Activated T-cell treated with anti-CD3 and anti-CD28 coated beads, Interleukin-2, amount 50 U/mL, for 24 hours (primary cell): ENCODE measurements at regions not wholly inside any gene's neighbourhood (a gene's known extent, or its start where the extent isn't known, plus 50 kb on each side); places are given as distances from the start of the nearest gene placed in this dataset.

Experiments used
- DNase-seq: peaks from one replicate; pipeline ENCODE4 v3.0.0-alpha.2; 2020
- H3K27ac Mint-ChIP-seq: 2 replicates; pipeline ENCODE4 v1.8.0; 2020; ENCODE audit warnings: mild to moderate bottlenecking, mixed read lengths
- H3K27me3 Mint-ChIP-seq: 2 replicates; pipeline ENCODE4 v1.8.0; 2020; ENCODE audit warnings: mixed read lengths
- H3K36me3 Mint-ChIP-seq: 2 replicates; pipeline ENCODE4 v1.8.0; 2020; ENCODE audit warnings: low read depth, mixed read lengths
- H3K4me1 Mint-ChIP-seq: 2 replicates; pipeline ENCODE4 v1.8.0; 2020; ENCODE audit warnings: low read depth, mixed read lengths
- H3K4me3 Mint-ChIP-seq: 2 replicates; pipeline ENCODE4 v1.8.0; 2020; ENCODE audit warnings: mild to moderate bottlenecking, moderate library complexity, mixed read lengths
- H3K9me3 Mint-ChIP-seq: 2 replicates; pipeline ENCODE4 v1.8.0; 2020; ENCODE audit warnings: mixed read lengths

- H3K27ac Mint-ChIP-seq, result no peak overlapping the region
- no peaks in the 10 kb centered on the region for H3K27me3 Mint-ChIP-seq
- no peak overlapping the region for H3K4me3 Mint-ChIP-seq
- H3K36me3 Mint-ChIP-seq, result no peaks in the 10 kb centered on the region
- no peak for DNase-seq
- no peaks in the 10 kb centered on the region for H3K4me1 Mint-ChIP-seq
- H3K9me3 Mint-ChIP-seq, result peaks cover 13% of the 10 kb centered on the region
These were observed 422.2 kb upstream of the SALL3 start for GRCh38 chr18:78557371-78557770.

- Mint-ChIP-seq H3K27me3 (no peaks in the 10 kb centered on the region), H3K36me3 (no peaks in the 10 kb centered on the region), H3K9me3 (peaks cover 13% of the 10 kb centered on the region), H3K27ac (no peak overlapping the region), H3K4me3 (no peak overlapping the region), H3K4me1 (no peaks in the 10 kb centered on the region)
- DNase-seq, result no peak
These were observed 421.4 kb upstream of the SALL3 start for GRCh38 chr18:78558101-78558810.

DNA sequence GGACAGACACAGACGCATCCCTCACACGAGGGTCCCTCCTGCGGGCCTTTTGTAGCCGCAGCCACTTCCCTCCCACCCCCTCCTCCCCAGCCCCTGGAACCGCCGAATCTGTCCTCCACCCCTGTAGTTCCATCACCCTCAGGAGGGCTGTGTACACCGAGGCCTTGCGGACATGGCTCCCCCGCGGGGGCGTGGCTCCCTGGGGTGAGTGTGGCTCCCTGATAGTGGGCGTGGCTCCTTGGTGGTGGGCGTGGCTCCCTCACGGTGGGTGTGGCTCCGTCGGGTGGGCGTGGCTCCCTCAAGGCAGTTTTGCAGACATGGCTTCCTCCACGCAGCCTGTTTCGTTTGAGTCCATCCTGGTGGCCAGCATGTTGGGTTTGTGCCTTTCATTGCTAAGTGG lies 420.7 kb upstream of the SALL3 start:
- H3K9me3 Mint-ChIP-seq, result peaks cover 13% of the 10 kb centered on the region
- no peak overlapping the region for H3K4me3 Mint-ChIP-seq
- DNase-seq, result no peak
- no peaks in the 10 kb centered on the region for H3K4me1 Mint-ChIP-seq
- no peaks in the 10 kb centered on the region for H3K36me3 Mint-ChIP-seq
- H3K27me3 Mint-ChIP-seq, result no peaks in the 10 kb centered on the region
- no peak overlapping the region for H3K27ac Mint-ChIP-seq

GRCh38 chr18:78559584-78559983 lies 420.0 kb upstream of the SALL3 start:
- Mint-ChIP-seq H3K27me3 (no peaks in the 10 kb centered on the region), H3K4me1 (no peaks in the 10 kb centered on the region), H3K27ac (no peak overlapping the region), H3K9me3 (peaks cover 13% of the 10 kb centered on the region), H3K36me3 (no peaks in the 10 kb centered on the region), H3K4me3 (no peak overlapping the region)
- no peak for DNase-seq

DNA sequence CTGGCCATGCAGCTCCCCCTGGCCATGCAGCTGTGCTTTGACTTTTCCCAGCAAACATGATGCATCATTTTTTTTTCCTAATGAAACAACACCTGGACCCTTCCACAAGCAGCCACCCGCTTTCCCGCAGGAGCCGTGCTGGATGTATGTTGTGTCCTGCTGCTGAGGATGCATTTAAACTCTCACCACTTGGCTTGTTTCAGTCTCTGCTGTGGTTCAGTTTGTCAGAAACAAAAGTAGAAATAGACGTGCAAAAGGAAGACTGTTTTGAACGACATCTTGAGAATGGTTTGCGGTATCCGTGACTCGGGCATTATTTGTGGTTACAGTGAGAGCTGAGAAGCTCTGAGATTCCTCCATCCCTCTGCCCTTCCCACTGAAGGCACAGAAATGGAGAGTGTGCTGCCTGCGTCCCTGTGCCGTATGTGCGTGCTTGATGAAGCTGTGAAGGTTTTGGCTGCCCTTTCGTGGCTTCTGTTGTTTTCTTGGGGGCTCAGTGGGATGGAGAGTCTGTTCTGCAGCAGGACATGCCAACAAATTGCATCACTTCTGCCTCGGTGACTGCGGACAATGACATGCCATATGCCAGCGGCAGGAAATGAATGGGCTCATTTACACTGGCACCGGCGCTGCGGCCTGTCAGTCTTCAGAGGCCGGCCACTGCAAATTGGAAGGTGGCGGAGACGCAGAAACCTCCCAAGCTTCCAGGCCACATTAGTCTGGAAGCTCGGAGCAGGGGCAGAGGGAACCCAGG lies 417.7 kb upstream of the SALL3 start:
- Mint-ChIP-seq H3K27ac (no peak overlapping the region), H3K9me3 (peaks cover 5% of the 10 kb centered on the region), H3K4me1 (no peaks in the 10 kb centered on the region), H3K4me3 (no peak overlapping the region), H3K36me3 (no peaks in the 10 kb centered on the region), H3K27me3 (peaks cover 5% of the 10 kb centered on the region)
- no peak for DNase-seq

DNA sequence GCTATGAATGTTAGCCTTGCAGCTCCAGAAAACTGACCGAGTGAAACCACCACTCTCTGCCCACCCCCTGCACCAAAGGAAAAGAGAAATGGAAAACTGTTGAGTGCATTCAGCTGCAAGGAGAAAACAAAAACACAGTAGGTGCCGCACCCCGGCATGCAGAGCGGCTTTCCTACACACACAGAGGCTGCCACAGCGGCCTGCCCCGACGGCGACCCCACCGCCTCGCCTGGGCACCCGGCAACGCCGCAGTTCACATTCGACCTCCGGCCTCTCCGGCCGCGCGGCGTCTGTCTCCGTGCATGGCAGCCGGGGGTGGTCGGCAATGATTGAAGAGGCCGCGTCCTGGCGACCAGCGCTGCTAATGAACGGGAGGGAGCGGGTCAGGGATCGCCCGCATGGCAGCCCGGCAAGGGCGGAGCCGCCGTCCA lies 417.1 kb upstream of the SALL3 start:
- Mint-ChIP-seq H3K4me3 (no peak overlapping the region), H3K36me3 (no peaks in the 10 kb centered on the region), H3K4me1 (no peaks in the 10 kb centered on the region), H3K27ac (no peak overlapping the region), H3K27me3 (peaks cover 5% of the 10 kb centered on the region), H3K9me3 (peaks cover 10% of the 10 kb centered on the region)
- no peak for DNase-seq

DNA sequence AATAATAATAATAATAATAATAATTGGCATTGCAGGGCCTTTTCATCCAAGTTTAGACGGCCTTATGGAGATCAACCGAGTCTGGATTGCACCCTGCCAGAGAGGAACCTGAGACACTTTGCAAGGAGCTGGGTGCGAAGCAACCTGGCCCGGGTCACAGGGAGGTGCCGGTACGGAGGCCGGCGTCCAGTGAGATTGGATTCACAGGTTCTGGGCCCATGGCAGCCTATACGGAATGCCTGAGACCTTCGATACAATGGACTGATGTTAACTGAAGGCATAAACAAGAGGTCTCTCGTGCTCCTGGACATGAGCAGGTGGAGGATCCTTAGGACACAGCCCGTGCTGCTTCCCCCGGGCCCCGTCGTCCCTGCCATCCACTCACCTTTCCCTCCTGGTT lies 416.5 kb upstream of the SALL3 start:
- Mint-ChIP-seq H3K9me3 (peaks cover 10% of the 10 kb centered on the region), H3K36me3 (no peaks in the 10 kb centered on the region), H3K27ac (no peak overlapping the region), H3K4me1 (no peaks in the 10 kb centered on the region), H3K27me3 (peaks cover 5% of the 10 kb centered on the region), H3K4me3 (no peak overlapping the region)
- no peak for DNase-seq

DNA sequence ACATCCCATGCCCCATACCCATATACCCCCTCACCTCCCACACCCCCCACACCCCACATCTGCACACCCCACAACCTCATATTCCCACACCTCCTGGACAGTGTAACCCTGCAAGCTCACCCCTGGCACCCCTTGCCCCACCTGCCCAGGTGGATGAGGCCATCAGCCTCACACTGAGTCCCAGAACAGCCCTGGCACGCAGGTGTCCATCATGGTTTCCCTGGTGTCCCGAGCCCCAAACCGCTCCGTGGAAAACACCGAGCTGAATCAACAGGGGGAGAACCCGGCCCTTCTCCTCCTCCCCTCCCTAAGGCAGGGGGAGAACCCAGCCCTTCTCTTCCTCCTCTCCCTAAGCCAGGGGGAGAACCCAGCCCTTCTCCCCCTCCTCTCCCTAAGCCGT lies 415.6 kb upstream of the SALL3 start:
- Mint-ChIP-seq H3K9me3 (peaks cover 10% of the 10 kb centered on the region), H3K27ac (no peak overlapping the region), H3K4me1 (no peaks in the 10 kb centered on the region), H3K4me3 (no peak overlapping the region), H3K27me3 (peaks cover 5% of the 10 kb centered on the region), H3K36me3 (no peaks in the 10 kb centered on the region)
- no peak for DNase-seq

DNA sequence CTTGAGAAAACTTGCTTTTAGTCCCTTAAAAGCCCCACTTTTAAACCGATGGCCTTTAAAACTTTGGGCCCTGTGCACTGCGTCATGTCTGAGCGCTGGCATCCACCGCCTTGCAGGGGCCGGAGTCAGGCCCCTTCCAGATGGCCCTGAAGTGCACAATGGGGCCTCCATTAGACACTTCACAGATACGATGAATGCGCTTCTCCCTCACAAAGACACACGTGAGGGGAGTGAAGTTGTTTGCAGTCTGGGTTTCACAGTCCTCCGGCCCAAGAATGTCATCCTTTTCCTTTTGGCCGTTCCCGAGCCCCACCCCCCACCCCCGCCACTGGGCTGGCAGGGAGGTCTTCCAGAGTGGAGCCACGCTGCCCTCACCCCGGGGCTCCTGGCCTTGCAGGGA lies 415.1 kb upstream of the SALL3 start:
- peaks cover 11% of the 10 kb centered on the region for H3K9me3 Mint-ChIP-seq
- no peaks in the 10 kb centered on the region for H3K36me3 Mint-ChIP-seq
- no peak for DNase-seq
- H3K27ac Mint-ChIP-seq, result no peak overlapping the region
- H3K4me1 Mint-ChIP-seq, result no peaks in the 10 kb centered on the region
- no peak overlapping the region for H3K4me3 Mint-ChIP-seq
- peaks cover 5% of the 10 kb centered on the region for H3K27me3 Mint-ChIP-seq

DNA sequence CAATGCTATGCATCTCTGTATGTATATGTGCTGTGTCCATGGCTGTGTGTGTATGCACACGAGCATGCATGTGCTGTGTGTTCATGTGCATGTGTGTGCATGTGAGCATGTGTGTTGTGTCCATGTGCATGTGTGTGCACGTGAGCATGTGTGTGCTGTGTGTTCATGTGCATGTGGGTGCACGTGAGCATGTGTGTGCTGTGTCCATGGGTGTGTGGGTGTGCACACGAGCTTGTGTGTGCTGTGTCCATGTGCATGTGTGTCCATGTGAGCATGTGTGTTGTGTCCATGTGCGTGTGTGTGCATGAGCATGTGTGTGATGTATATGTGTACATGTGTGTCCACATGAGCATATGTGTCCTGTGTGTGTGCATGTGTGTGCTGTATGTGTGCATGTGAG lies 414.4 kb upstream of the SALL3 start:
- Mint-ChIP-seq H3K27ac (no peak overlapping the region), H3K4me1 (no peaks in the 10 kb centered on the region)

DNA sequence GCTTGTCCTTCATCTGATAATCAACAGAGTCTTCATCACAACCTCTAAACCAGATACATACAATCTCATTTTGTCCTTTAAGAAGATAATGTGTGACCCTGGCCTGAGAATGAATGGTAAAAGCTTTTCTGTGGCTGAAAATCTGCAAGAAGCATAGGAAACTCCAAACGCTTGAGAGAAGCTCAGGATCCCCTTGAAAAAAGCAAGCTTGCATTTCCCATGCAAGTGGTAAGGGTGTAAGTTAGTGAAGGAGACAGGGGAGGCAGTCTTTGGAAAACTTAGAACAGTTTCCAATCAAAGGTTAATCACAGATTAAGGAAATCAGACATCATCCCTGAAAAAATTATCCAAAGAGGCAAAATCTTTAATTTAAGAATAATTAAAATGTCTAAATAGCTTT lies 413.6 kb upstream of the SALL3 start:
- no peak overlapping the region for H3K27ac Mint-ChIP-seq
- H3K27me3 Mint-ChIP-seq, result peaks cover 5% of the 10 kb centered on the region
- H3K36me3 Mint-ChIP-seq, result no peaks in the 10 kb centered on the region
- no peak overlapping the region for H3K4me3 Mint-ChIP-seq
- H3K4me1 Mint-ChIP-seq, result no peaks in the 10 kb centered on the region
- DNase-seq, result no peak
- H3K9me3 Mint-ChIP-seq, result peaks cover 16% of the 10 kb centered on the region

More for the DNA sequence above, 414.4 kb upstream of the SALL3 start:
- Mint-ChIP-seq H3K27me3 (peaks cover 5% of the 10 kb centered on the region), H3K9me3 (peaks cover 16% of the 10 kb centered on the region), H3K36me3 (no peaks in the 10 kb centered on the region), H3K4me3 (no peak overlapping the region)
- no peak for DNase-seq

- Mint-ChIP-seq H3K9me3 (peaks cover 19% of the 10 kb centered on the region), H3K4me1 (no peaks in the 10 kb centered on the region), H3K4me3 (no peak overlapping the region), H3K27me3 (peaks cover 5% of the 10 kb centered on the region), H3K36me3 (no peaks in the 10 kb centered on the region), H3K27ac (no peak overlapping the region)
- no peak for DNase-seq
These were observed 412.9 kb upstream of the SALL3 start for GRCh38 chr18:78566720-78567119.

DNA sequence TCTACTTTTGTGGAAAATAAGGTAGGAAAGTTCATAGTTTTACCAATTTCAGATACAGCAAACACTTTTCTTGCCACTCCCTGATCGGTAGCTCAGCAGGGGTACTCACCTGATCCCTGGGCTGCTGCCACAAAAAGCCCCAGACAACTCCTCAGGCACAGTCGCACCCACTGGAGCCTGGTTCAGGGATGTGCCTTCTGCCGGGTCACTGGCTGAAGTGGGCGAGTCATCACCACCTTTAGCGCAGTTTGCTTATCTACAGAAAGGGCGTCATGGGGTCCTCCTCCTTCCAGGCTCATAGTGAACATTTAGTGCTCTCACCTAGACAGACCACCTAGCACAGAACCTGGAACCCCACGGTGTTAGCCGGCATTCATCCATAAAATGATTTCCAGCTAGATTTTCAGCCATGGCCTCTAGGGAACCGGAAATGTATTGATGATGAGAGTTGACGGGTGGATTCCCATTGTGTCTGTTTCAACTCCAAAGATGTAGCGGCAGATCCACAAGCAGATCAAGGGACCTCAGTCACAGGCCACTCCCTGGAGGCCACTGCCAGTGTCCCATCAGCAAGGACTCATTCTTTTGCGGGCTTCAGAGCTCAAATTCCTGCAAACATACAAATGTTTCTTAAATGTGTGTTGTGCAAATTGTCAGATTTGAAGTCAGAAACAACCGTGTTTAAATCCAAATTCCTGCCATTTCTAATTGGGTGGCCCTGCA lies 408.4 kb upstream of the SALL3 start:
- H3K9me3 Mint-ChIP-seq, result peaks cover 30% of the 10 kb centered on the region
- H3K4me1 Mint-ChIP-seq, result no peaks in the 10 kb centered on the region
- H3K4me3 Mint-ChIP-seq, result no peak overlapping the region
- no peak for DNase-seq
- no peak overlapping the region for H3K27ac Mint-ChIP-seq
- no peaks in the 10 kb centered on the region for H3K36me3 Mint-ChIP-seq
- H3K27me3 Mint-ChIP-seq, result no peaks in the 10 kb centered on the region

DNA sequence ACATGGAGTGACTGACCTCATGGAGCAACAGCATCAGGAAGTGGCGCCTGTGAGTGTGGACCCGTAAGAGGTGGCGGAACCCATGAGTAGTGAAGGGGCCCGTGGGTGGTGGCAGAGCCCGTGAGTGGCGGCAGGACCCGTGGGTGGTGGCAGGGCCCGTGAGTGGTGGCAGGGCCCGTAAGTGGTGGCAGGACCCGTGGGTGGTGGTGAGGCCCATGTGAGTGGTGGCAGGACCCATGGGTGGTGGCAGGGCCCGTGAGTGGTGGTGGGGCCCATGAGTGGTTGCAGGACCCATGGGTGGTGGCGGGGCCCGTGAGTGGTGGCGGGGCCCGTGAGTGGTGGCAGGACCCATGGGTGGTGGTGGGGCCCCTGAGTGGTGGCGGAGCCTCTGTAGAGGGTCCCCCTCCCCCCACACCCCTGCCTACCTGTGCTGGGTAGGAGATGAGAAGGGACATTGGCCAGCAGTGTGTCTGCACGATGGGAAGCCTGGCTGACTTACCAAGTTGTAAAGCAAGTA lies 407.7 kb upstream of the SALL3 start:
- H3K9me3 Mint-ChIP-seq, result peaks cover 32% of the 10 kb centered on the region
- no peaks in the 10 kb centered on the region for H3K36me3 Mint-ChIP-seq
- no peaks in the 10 kb centered on the region for H3K27me3 Mint-ChIP-seq
- no peak overlapping the region for H3K4me3 Mint-ChIP-seq
- H3K4me1 Mint-ChIP-seq, result no peaks in the 10 kb centered on the region
- no peak for DNase-seq
- H3K27ac Mint-ChIP-seq, result no peak overlapping the region

DNA sequence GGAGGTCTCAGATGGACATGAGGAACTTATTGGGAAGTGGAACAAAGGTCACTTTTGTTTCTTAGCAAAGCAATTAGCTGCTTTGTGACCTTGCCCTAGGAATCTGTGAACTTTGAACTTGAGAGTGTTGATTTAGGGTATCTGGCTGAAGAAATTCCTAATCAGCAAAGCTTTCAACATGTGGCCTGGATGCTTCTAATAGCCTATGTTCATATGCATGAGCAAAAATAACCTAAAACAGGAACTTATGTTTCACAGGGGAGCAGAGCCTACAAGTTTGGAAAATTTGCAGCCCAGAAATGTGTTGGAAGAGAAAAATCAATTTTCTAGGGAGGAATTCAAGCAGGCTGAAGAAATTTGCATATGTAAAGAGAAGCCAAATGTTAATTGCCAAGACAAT lies 405.8 kb upstream of the SALL3 start:
- H3K9me3 Mint-ChIP-seq, result peaks cover 27% of the 10 kb centered on the region
- H3K27me3 Mint-ChIP-seq, result no peaks in the 10 kb centered on the region
- H3K4me3 Mint-ChIP-seq, result no peak overlapping the region
- H3K36me3 Mint-ChIP-seq, result no peaks in the 10 kb centered on the region
- H3K4me1 Mint-ChIP-seq, result no peaks in the 10 kb centered on the region
- no peak for DNase-seq
- no peak overlapping the region for H3K27ac Mint-ChIP-seq
